NCI-H1930 (cell line): ENCODE measurements at regions not wholly inside any gene's neighbourhood (a gene's known extent, or its start where the extent isn't known, plus 50 kb on each side); places are given as distances from the start of the nearest gene placed in this dataset.

Experiments used
- DNase-seq, 2 experiments: peaks; one replicate each; lab custom pipeline; 2025; lab: John Stamatoyannopoulos, UW

- no peak for DNase-seq
These were observed 183.7 kb downstream of the INO80D start for GRCh38 chr2:205902041-205902899.

GRCh38 chr2:205901491-205901890 lies 184.5 kb downstream of the INO80D start:
- no peak for DNase-seq

- no peak for DNase-seq
These were observed 187.2 kb downstream of the INO80D start for GRCh38 chr2:205898744-205899143.

GRCh38 chr2:205895981-205896655 lies 189.9 kb downstream of the INO80D start:
- no peak for DNase-seq

- no peak for DNase-seq
These were observed 193.2 kb downstream of the INO80D start for GRCh38 chr2:205892665-205893259.

GRCh38 chr2:205892251-205892655 lies 193.7 kb downstream of the INO80D start:
- no peak for DNase-seq

- no peak for DNase-seq
These were observed 196.9 kb downstream of the INO80D start for GRCh38 chr2:205889114-205889513.

GRCh38 chr2:205887637-205888036 lies 198.3 kb downstream of the INO80D start:
- no peak for DNase-seq

GRCh38 chr2:205885492-205886099 lies 200.4 kb downstream of the INO80D start:
- no peak for DNase-seq

- no peak for DNase-seq
These were observed 201.7 kb downstream of the NRP2 start for GRCh38 chr2:205883965-205884364.

- no peak for DNase-seq
These were observed 200.6 kb downstream of the NRP2 start for GRCh38 chr2:205882806-205883425.

- no peak for DNase-seq
These were observed 197.7 kb downstream of the NRP2 start for GRCh38 chr2:205880048-205880447.

- DNase-seq: no peak
These were observed 196.9 kb downstream of the NRP2 start for GRCh38 chr2:205878999-205879762.

GRCh38 chr2:205877496-205877895 lies 195.2 kb downstream of the NRP2 start:
- DNase-seq: no peak

GRCh38 chr2:205876127-205876526 lies 193.8 kb downstream of the NRP2 start:
- DNase-seq: no peak

- DNase-seq: no peak
These were observed 190.4 kb downstream of the NRP2 start for GRCh38 chr2:205872716-205873115.

- DNase-seq: no peak
These were observed 187.1 kb downstream of the NRP2 start for GRCh38 chr2:205869439-205869838.

- no peak for DNase-seq
These were observed 186.6 kb downstream of the NRP2 start for GRCh38 chr2:205868773-205869333.

- no peak for DNase-seq
These were observed 185.8 kb downstream of the NRP2 start for GRCh38 chr2:205868053-205868452.

- no peak for DNase-seq
These were observed 185.1 kb downstream of the NRP2 start for GRCh38 chr2:205867371-205867770.

- DNase-seq: no peak
These were observed 183.7 kb downstream of the NRP2 start for GRCh38 chr2:205865905-205866441.
